ENCODE measurements at regions not wholly inside any gene's neighbourhood (a gene's known extent, or its start where the extent isn't known, plus 50 kb on each side); places are given as distances from the start of the nearest gene placed in this dataset.

DNA sequence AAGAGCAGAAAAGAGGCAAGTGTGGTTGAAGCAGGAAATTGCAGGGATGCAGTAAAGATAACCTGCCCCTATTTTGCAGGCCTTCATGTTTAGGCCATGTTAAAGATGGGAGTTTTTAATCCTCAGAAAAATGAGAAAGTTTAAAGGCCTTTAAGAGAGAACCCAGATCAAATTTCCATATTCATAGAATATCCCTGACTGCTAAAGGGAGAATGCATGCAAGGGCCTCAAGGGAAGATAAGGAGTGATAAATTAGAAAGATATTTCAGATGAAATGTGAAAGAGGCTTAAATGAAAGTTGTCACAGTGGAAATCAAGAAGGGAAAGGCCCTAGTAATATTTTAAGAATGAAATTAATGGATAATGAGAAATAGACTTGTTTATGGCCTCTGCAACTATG lies 292.1 kb downstream of the SATB1 start:
- Histone ChIP-seq H3K4ac (replicated peaks; ENCODE audit: insufficient read length, low read depth, low read length) (no peak overlapping the region), H3K9ac (replicated peaks in 1 of 4; ENCODE audit: extremely low read depth in 1 of 4, low read depth in 3 of 4, low read length in 3 of 4) (no peak overlapping the region), H2BK20ac (ENCODE audit: low read length) (no peak overlapping the region), H4K8ac (ENCODE audit: extremely low read depth, insufficient read depth, low read length) (no peak overlapping the region), H3K14ac (ENCODE audit: insufficient read length) (no peak overlapping the region), H2AK5ac (ENCODE audit: low read depth, low read length) (no peak overlapping the region), H3K4me3 (ENCODE audit: extremely low read depth in 1 of 4, insufficient read depth in 2 of 4, low read depth in 3 of 4, low read length in 4 of 4) (no peak overlapping the region), H4K20me1 (replicated peaks in 1 of 2; ENCODE audit: control insufficient read depth in 1 of 2, insufficient read depth in 2 of 2, low read length in 2 of 2) (no peaks in the 10 kb centered on the region), H4K91ac (replicated peaks; ENCODE audit: insufficient read length, low read length) (no peak overlapping the region), H3K56ac (replicated peaks; ENCODE audit: insufficient read length, low read depth, low read length) (no peak overlapping the region), H3K4me1 (replicated peaks in 1 of 4; ENCODE audit: control insufficient read depth in 3 of 4, insufficient read depth in 4 of 4, low read length in 3 of 4) (no peaks in the 10 kb centered on the region), H3K79me1 (ENCODE audit: low read depth, low read length) (no peaks in the 10 kb centered on the region), H3K18ac (ENCODE audit: extremely low read depth, low read length) (no peak overlapping the region), H3K9me3 (ENCODE audit: insufficient read depth in 2 of 2, low read depth in 1 of 2, low read length in 1 of 2) (no peaks in the 10 kb centered on the region), H3K36me3 (ENCODE audit: control insufficient read depth in 2 of 4, insufficient read depth in 4 of 4, low read length in 3 of 4) (no peaks in the 10 kb centered on the region), H2BK5ac (ENCODE audit: low read depth, low read length) (no peak overlapping the region), H3K4me2 (ENCODE audit: insufficient read depth in 1 of 2, low read depth in 2 of 2, low read length in 2 of 2) (no peak overlapping the region), H3K27ac (ENCODE audit: low read depth, low read length) (no peak overlapping the region), H2BK15ac (ENCODE audit: low read length) (no peak overlapping the region), H3K23me2 (ENCODE audit: low read depth, low read length) (no peaks in the 10 kb centered on the region), H3K79me2 (ENCODE audit: control insufficient read depth in 1 of 2, insufficient read depth in 2 of 2, low read length in 2 of 2) (no peaks in the 10 kb centered on the region), H2BK12ac (ENCODE audit: low read depth, low read length) (no peak overlapping the region), H4K5ac (ENCODE audit: insufficient read length, low read depth, low read length) (no peak overlapping the region), H2BK120ac (replicated peaks; ENCODE audit: low read depth, low read length) (no peak overlapping the region), H3K27me3 (replicated peaks in 1 of 4; ENCODE audit: control insufficient read depth in 3 of 4, extremely low read depth in 1 of 4, insufficient read depth in 3 of 4, low read length in 3 of 4) (no peaks in the 10 kb centered on the region), H3K23ac (ENCODE audit: insufficient read length) (no peak overlapping the region), H2AFZ (ENCODE audit: low read length) (no peak overlapping the region)
- TF ChIP-seq RNF2 (IDR thresholded peaks at IDR 0.05; ENCODE audit: borderline replicate concordance, low read depth, low read length, missing control alignments, poor library complexity, severe bottlenecking) (no peak), ASH2L (IDR thresholded peaks at IDR 0.05; ENCODE audit: low read length) (no peak), RXRA (IDR thresholded peaks at IDR 0.05; ENCODE audit: insufficient read depth, low read depth, low read length) (no peak), YY1 (IDR thresholded peaks at IDR 0.05; ENCODE audit: low read depth, low read length) (no peak), CREB1 (IDR thresholded peaks at IDR 0.05) (no peak), SP1 (IDR thresholded peaks at IDR 0.05; ENCODE audit: low read depth, low read length) (no peak), EZH2 (IDR thresholded peaks at IDR 0.05; ENCODE audit: low read depth, low read length, severe bottlenecking) (no peak)
- FAIRE-seq (no peak), DNase-seq (ENCODE audit: low read depth in 1 of 2, low spot score in 2 of 2) (no peak)
- POLR2A ChIA-PET (ENCODE audit: partially characterized antibody) = no interaction called here
- CTCF ChIA-PET (ENCODE audit: partially characterized antibody) = no interaction called here

All from H1 (cell line).